Fibroblast of villous mesenchyme (primary cell): ENCODE measurements at regions not wholly inside any gene's neighbourhood (a gene's known extent, or its start where the extent isn't known, plus 50 kb on each side); places are given as distances from the start of the nearest gene placed in this dataset.
"Not testable (repeated sequence)": the region's sequence is repeated elsewhere in the genome, so short reads cannot be mapped to it uniquely, and the experiment has no call there.

ENCODE experiments used
- DNase-seq: peaks from one replicate; pipeline ENCODE4 v3.0.0-alpha.2; 2010; ENCODE audit warnings: low read depth
- H3K4me3 ChIP-seq: 2 replicates; pipeline ENCODE4 v1.5.1; 2011; ENCODE audit warnings: low read depth, mild to moderate bottlenecking, low read length
- CTCF ChIP-seq: IDR thresholded peaks from 2 replicates; pipeline ENCODE4 v1.5.1; 2012; ENCODE audit warnings: low read depth, mild to moderate bottlenecking, low read length; ENCODE audit not compliant: insufficient read depth

- no peak overlapping the region for H3K4me3 ChIP-seq
- TF ChIP-seq CTCF = no peak
- no peak for DNase-seq
Observed at GRCh38 chr15:79492065-79492464, 59.9 kb downstream of the MINAR1 start.

- H3K4me3 ChIP-seq = no peak overlapping the region
Observed at GRCh38 chr15:79494384-79494909, 62.3 kb downstream of the MINAR1 start.

DNA sequence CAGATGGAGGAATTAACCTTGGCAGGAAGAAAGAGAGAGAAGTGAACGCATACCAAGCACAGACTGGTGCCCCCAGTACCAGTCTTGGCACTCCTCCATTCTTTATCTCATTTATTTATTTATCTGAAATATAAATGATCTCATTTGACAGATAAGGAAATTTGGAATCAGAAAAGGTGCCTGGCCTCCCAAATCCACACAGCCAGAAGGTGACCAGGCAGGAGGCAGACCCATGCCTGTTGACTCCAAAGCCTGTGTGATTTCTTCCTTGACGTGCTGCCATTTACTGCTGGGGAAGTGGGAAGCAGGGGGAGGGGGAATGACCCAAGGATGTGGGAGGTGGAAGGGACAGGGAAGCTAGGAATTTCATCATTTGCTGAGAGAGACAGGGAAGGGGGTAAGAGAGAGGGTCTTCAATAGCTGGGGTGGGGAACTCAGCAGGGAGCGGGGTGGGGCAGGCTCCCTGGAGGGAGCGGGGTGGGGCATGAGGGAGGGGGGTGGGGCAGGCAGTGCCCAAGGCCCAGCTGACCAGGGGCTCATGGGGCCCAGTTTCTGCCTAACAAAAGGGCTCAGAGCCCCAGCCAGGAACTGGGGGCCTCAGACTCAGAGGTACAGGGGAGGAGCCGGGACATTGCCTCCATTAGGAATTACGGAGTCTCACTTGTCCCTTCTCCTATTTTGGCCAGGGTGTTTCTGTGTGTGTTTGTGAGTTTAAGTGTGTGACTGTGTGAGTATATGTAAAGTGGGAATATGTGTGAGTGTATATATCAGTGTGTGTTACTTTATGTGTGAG, 63.0 kb downstream of the MINAR1 start:
- H3K4me3 ChIP-seq = no peak overlapping the region
- no peak for TF ChIP-seq CTCF
- no peak for DNase-seq

More at GRCh38 chr15:79494384-79494909, 62.3 kb downstream of the MINAR1 start:
- no peak for TF ChIP-seq CTCF
- DNase-seq = no peak

GRCh38 chr15:79495775-79496174, 63.6 kb downstream of the MINAR1 start:
- no peak overlapping the region for H3K4me3 ChIP-seq
- no peak for DNase-seq
- TF ChIP-seq CTCF = no peak

GRCh38 chr15:79496838-79497237, 64.7 kb downstream of the MINAR1 start:
- TF ChIP-seq CTCF = no peak
- DNase-seq = no peak
- H3K4me3 ChIP-seq = no peak overlapping the region

DNA sequence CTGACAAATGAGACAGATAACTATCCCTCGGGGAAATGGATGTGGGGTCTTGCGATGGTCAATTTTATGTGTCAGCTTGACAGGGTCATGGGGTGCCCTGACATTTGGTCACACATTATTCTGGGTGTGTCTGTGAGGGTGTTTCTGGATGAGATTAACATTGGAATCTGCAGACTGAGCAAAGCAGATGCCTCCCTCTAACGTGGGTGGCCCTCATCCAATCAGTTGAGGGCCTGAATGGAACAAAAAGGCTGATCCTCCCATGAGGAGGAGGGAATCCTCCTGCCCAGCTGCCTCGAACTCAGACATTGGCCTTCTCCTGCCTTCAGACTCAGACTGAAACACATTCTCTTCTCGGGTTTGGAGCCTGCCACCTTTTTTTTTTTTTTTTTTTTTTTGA, 69.0 kb downstream of the MINAR1 start:
- no peak for TF ChIP-seq CTCF
- H3K4me3 ChIP-seq = no peak overlapping the region
- DNase-seq = no peak

GRCh38 chr15:79505956-79506355, 73.8 kb downstream of the MINAR1 start:
- TF ChIP-seq CTCF = no peak
- no peak for DNase-seq
- H3K4me3 ChIP-seq = no peak overlapping the region

GRCh38 chr15:79512844-79513243, 80.7 kb downstream of the MINAR1 start:
- H3K4me3 ChIP-seq, DNase-seq: not testable (repeated sequence)
